ENCODE measurements at regions not wholly inside any gene's neighbourhood (a gene's known extent, or its start where the extent isn't known, plus 50 kb on each side); places are given as distances from the start of the nearest gene placed in this dataset.

- Histone ChIP-seq H3K4me3 (ENCODE audit: low read depth, low read length) (no peak overlapping the region), H3K9me3 (ENCODE audit: control insufficient read depth, insufficient read depth, low read length) (no peaks in the 10 kb centered on the region), H3K27me3 (ENCODE audit: control insufficient read depth, insufficient read depth, low read length) (no peaks in the 10 kb centered on the region), H3K27ac (ENCODE audit: low read depth, low read length) (no peak overlapping the region)
- DNase-seq (ENCODE audit: low read depth, low spot score), result no peak
- CTCF ChIA-PET, result no interaction called here
- TF ChIP-seq CTCF (IDR thresholded peaks at IDR 0.05; ENCODE audit: low read depth, low read length), result no peak
- POLR2A ChIA-PET, result no interaction called here
Measured at GRCh38 chr12:60421741-60422140, 825.9 kb downstream of the SLC16A7 start.

DNA sequence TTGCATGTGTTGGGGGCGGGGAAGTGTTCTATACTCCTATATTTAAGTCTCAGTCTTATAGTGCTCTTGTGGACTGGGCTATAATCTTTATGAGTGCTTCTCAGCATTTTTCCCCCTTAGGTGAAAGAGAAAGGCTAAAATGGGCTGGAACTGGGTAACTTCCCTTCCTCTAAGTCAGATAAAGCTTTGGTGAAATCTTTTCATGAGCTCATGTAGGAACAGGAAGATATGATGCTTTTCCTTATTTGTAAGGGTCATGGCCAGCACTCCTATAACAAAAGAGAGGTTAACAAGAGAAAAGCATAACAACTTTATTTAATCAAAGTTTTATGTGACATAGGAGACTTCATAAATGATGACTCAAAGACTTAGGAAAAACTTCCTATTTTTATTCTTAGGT is 841.5 kb downstream of the SLC16A7 start:
- POLR2A ChIA-PET, result no interaction called here
- Histone ChIP-seq H3K27me3 (ENCODE audit: control insufficient read depth, insufficient read depth, low read length) (no peaks in the 10 kb centered on the region), H3K4me3 (ENCODE audit: low read depth, low read length) (no peak overlapping the region), H3K27ac (ENCODE audit: low read depth, low read length) (no peak overlapping the region), H3K9me3 (ENCODE audit: control insufficient read depth, insufficient read depth, low read length) (no peaks in the 10 kb centered on the region)
- TF ChIP-seq CTCF (IDR thresholded peaks at IDR 0.05; ENCODE audit: low read depth, low read length), result no peak
- DNase-seq (ENCODE audit: low read depth, low spot score), result no peak
- CTCF ChIA-PET, result no interaction called here

GRCh38 chr12:60441577-60441976 is 845.7 kb downstream of the SLC16A7 start:
- no peak for DNase-seq (ENCODE audit: low read depth, low spot score)
- H3K9me3 ChIP-seq (ENCODE audit: control insufficient read depth, insufficient read depth, low read length), result no peaks in the 10 kb centered on the region
- no peak overlapping the region for H3K27ac ChIP-seq (ENCODE audit: low read depth, low read length)
- ChIA-PET POLR2A (no interaction called here), CTCF (no interaction called here)
- no peak overlapping the region for H3K4me3 ChIP-seq (ENCODE audit: low read depth, low read length)
- no peaks in the 10 kb centered on the region for H3K27me3 ChIP-seq (ENCODE audit: control insufficient read depth, insufficient read depth, low read length)
- no peak for TF ChIP-seq CTCF (IDR thresholded peaks at IDR 0.05; ENCODE audit: low read depth, low read length)

- CTCF ChIA-PET, result no interaction called here
- POLR2A ChIA-PET, result no interaction called here
- no peak overlapping the region for H3K4me3 ChIP-seq (ENCODE audit: low read depth, low read length)
Measured at GRCh38 chr12:60451457-60451856, 855.6 kb downstream of the SLC16A7 start.

DNA sequence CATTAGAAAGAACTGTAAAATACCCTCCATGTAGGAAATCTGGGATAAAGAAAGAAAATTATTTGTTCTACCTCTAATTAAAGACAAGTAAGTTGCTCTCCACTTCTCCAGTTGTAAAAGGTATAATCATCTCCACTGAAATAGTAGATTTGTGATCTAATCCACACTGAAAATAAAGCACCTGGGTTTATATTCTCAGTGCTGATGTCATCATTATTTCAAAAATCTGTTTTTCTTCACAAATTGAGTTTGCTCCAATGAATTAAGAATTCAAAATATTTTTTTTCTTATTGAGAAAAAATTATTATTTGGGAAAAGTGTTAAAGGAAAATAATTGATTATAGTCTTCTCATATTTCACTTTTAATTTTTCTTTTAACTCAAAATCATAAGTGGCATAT is 869.2 kb downstream of the SLC16A7 start:
- Histone ChIP-seq H3K9me3 (ENCODE audit: control insufficient read depth, insufficient read depth, low read length) (no peaks in the 10 kb centered on the region), H3K4me3 (ENCODE audit: low read depth, low read length) (no peak overlapping the region), H3K27me3 (ENCODE audit: control insufficient read depth, insufficient read depth, low read length) (no peaks in the 10 kb centered on the region), H3K27ac (ENCODE audit: low read depth, low read length) (no peak overlapping the region)
- no peak for DNase-seq (ENCODE audit: low read depth, low spot score)
- POLR2A ChIA-PET, result no interaction called here
- TF ChIP-seq CTCF (IDR thresholded peaks at IDR 0.05; ENCODE audit: low read depth, low read length), result no peak
- CTCF ChIA-PET, result no interaction called here

More at GRCh38 chr12:60451457-60451856, 855.6 kb downstream of the SLC16A7 start:
- no peak for TF ChIP-seq CTCF (IDR thresholded peaks at IDR 0.05; ENCODE audit: low read depth, low read length)
- DNase-seq (ENCODE audit: low read depth, low spot score), result no peak
- no peaks in the 10 kb centered on the region for H3K27me3 ChIP-seq (ENCODE audit: control insufficient read depth, insufficient read depth, low read length)
- H3K9me3 ChIP-seq (ENCODE audit: control insufficient read depth, insufficient read depth, low read length), result no peaks in the 10 kb centered on the region
- no peak overlapping the region for H3K27ac ChIP-seq (ENCODE audit: low read depth, low read length)
